BE2C (cell line): ENCODE measurements at regions not wholly inside any gene's neighbourhood (a gene's known extent, or its start where the extent isn't known, plus 50 kb on each side); places are given as distances from the start of the nearest gene placed in this dataset.

ENCODE experiments used
- DNase-seq: peaks from one replicate; pipeline ENCODE4 v3.0.0-alpha.2; 2020
- H3K27me3 ChIP-seq: fragments of 250-450 bp; sonication (Bioruptor Pico); 2 replicates; pipeline ENCODE4 v1.5.1; 2020; ENCODE audit warnings: mild to moderate bottlenecking
- H3K36me3 ChIP-seq: fragments of 250-450 bp; sonication (Bioruptor Pico); 2 replicates; pipeline ENCODE4 v1.5.1; 2020; ENCODE audit warnings: mild to moderate bottlenecking
- H3K4me1 ChIP-seq: fragments of 250-450 bp; sonication (Bioruptor Pico); 2 replicates; pipeline ENCODE4 v1.5.1; 2020
- H3K4me3 ChIP-seq: 2 replicates; pipeline ENCODE4 v1.5.1; 2011; ENCODE audit warnings: low read depth, low read length
- H3K9me3 ChIP-seq: fragments of 250-450 bp; sonication (Bioruptor Pico); 2 replicates; pipeline ENCODE4 v1.5.1; 2020
- CTCF ChIP-seq: IDR thresholded peaks from 2 replicates; pipeline ENCODE4 v1.5.1; 2012; ENCODE audit warnings: mild to moderate bottlenecking, low read depth, low read length

GRCh38 chr13:72156760-72157159 lies 289.8 kb upstream of the DACH1 start:
- H3K27me3 ChIP-seq, result no peaks in the 10 kb centered on the region
- no peaks in the 10 kb centered on the region for H3K9me3 ChIP-seq
- H3K36me3 ChIP-seq, result no peaks in the 10 kb centered on the region
- H3K4me1 ChIP-seq, result no peaks in the 10 kb centered on the region
- no peak for TF ChIP-seq CTCF
- no peak overlapping the region for H3K4me3 ChIP-seq
- no peak for DNase-seq

- Histone ChIP-seq H3K36me3 (no peaks in the 10 kb centered on the region), H3K4me1 (no peaks in the 10 kb centered on the region), H3K4me3 (no peak overlapping the region), H3K27me3 (no peaks in the 10 kb centered on the region), H3K9me3 (no peaks in the 10 kb centered on the region)
- DNase-seq, result no peak
- no peak for TF ChIP-seq CTCF
These were observed 286.3 kb upstream of the DACH1 start for GRCh38 chr13:72153272-72153671.

GRCh38 chr13:72151241-72151640 lies 284.2 kb upstream of the DACH1 start:
- H3K4me1 ChIP-seq, result no peaks in the 10 kb centered on the region
- DNase-seq, result no peak
- TF ChIP-seq CTCF, result no peak
- H3K9me3 ChIP-seq, result no peaks in the 10 kb centered on the region
- no peaks in the 10 kb centered on the region for H3K36me3 ChIP-seq
- H3K27me3 ChIP-seq, result no peaks in the 10 kb centered on the region
- H3K4me3 ChIP-seq, result no peak overlapping the region

GRCh38 chr13:72150502-72150901 lies 283.5 kb upstream of the DACH1 start:
- Histone ChIP-seq H3K4me3 (no peak overlapping the region), H3K4me1 (no peaks in the 10 kb centered on the region), H3K36me3 (no peaks in the 10 kb centered on the region), H3K9me3 (no peaks in the 10 kb centered on the region), H3K27me3 (no peaks in the 10 kb centered on the region)
- DNase-seq, result no peak
- no peak for TF ChIP-seq CTCF

GRCh38 chr13:72149701-72150100 lies 282.7 kb upstream of the DACH1 start:
- no peaks in the 10 kb centered on the region for H3K27me3 ChIP-seq
- DNase-seq, result no peak

GRCh38 chr13:72146816-72147215 lies 279.8 kb upstream of the DACH1 start:
- TF ChIP-seq CTCF, result no peak
- no peaks in the 10 kb centered on the region for H3K36me3 ChIP-seq
- no peak for DNase-seq
- no peaks in the 10 kb centered on the region for H3K27me3 ChIP-seq
- no peak overlapping the region for H3K4me3 ChIP-seq
- peaks cover 2% of the 10 kb centered on the region; the same call in 1 of the 2 replicates for H3K4me1 ChIP-seq
- no peaks in the 10 kb centered on the region for H3K9me3 ChIP-seq

More at GRCh38 chr13:72149701-72150100, 282.7 kb upstream of the DACH1 start:
- TF ChIP-seq CTCF, result no peak
- no peak overlapping the region for H3K4me3 ChIP-seq
- no peaks in the 10 kb centered on the region for H3K9me3 ChIP-seq
- no peaks in the 10 kb centered on the region for H3K36me3 ChIP-seq
- no peaks in the 10 kb centered on the region for H3K4me1 ChIP-seq
